Prostate gland (tissue), 2 donors: ENCODE measurements at regions not wholly inside any gene's neighbourhood (a gene's known extent, or its start where the extent isn't known, plus 50 kb on each side); places are given as distances from the start of the nearest gene placed in this dataset.

Source experiments
- DNase-seq: peaks from one replicate; pipeline ENCODE4 v3.0.0-alpha.2; 2019; ENCODE audit warnings: low spot score
- H3K27ac ChIP-seq, 2 donors: fragments of 200-600 bp; sonication (generic); 2 replicates each; pipeline ENCODE4 v1.5.1; 2017 to 2019
- H3K27me3 ChIP-seq: fragments of 200-600 bp; sonication (generic); replicated peaks from 2 replicates; pipeline ENCODE4 v1.5.1; 2019; ENCODE audit not compliant: insufficient read depth
- H3K36me3 ChIP-seq, 2 donors: fragments of 200-600 bp; sonication (generic); 1 replicate in 1 of 2; 2 replicates in 1 of 2; pipeline versions ENCODE4 v1.5.1 to v1.8.1; 2017 to 2019
- H3K4me1 ChIP-seq: fragments of 200-600 bp; sonication (generic); replicated peaks from 2 replicates; pipeline ENCODE4 v1.5.1; 2019
- H3K4me3 ChIP-seq, 2 donors: fragments of 200-600 bp; sonication (generic); 2 replicates each; pipeline ENCODE4 v1.5.1; 2017 to 2019
- H3K9me3 ChIP-seq: fragments of 200-600 bp; sonication (generic); 2 replicates; pipeline ENCODE4 v1.5.1; 2017
- CTCF ChIP-seq, 4 experiments: fragments of 200-600 bp in 2 of 4; fragments of 450-650 bp in 2 of 4; sonication (generic) in 2 of 4; IDR thresholded peaks; 1 replicate in 3 of 4; 2 replicates in 1 of 4; pipeline ENCODE4 v1.5.1; 2016 to 2019; ENCODE audit warnings: antibody characterized with exemption in 4 of 4, mild to moderate bottlenecking in 2 of 4, moderate library complexity in 2 of 4
- POLR2A ChIP-seq: fragments of 450-650 bp; IDR thresholded peaks from one replicate; pipeline ENCODE4 v1.6.1; 2016; ENCODE audit warnings: antibody characterized with exemption, mild to moderate bottlenecking
- POLR2AphosphoS5 ChIP-seq: sonication (generic); formaldehyde crosslinking; IDR thresholded peaks from one replicate; pipeline ENCODE4 v1.6.1; 2017; ENCODE audit warnings: antibody characterized with exemption
- WGBS: methylation state at CpG from one replicate; pipeline ENCODE4 v1.1.5; 2018; 5-methylcytosine and 5-hydroxymethylcytosine counted together
- intact Hi-C: fragments of 100-400 bp; cut with DNase I; formaldehyde crosslinking; loops from one replicate; pipeline ENCODE4 v1.14.2; 2022

GRCh38 chr6:113731541-113731940 is 125.6 kb upstream of the MARCKS start:
- H3K4me3 ChIP-seq: no peak overlapping the region
- no peaks in the 10 kb centered on the region for H3K36me3 ChIP-seq
- H3K27ac ChIP-seq: no peak overlapping the region
- H3K9me3 ChIP-seq: no peaks in the 10 kb centered on the region
- TF ChIP-seq POLR2A (no peak), POLR2AphosphoS5 (no peak), CTCF (IDR thresholded peaks at IDR 0.05) (no peak)
- H3K4me1 ChIP-seq: no peaks in the 10 kb centered on the region
- 94% methylated on average over 3 of the region's 3 CpGs for WGBS
- DNase-seq: no peak
- intact Hi-C loops: no loop called here
- H3K27me3 ChIP-seq: no peaks in the 10 kb centered on the region

GRCh38 chr6:113732384-113732966 is 124.7 kb upstream of the MARCKS start:
- no peak for TF ChIP-seq CTCF (IDR thresholded peaks at IDR 0.05)
- no peak for TF ChIP-seq POLR2AphosphoS5
- TF ChIP-seq POLR2A: no peak

GRCh38 chr6:113733381-113733780 is 123.8 kb upstream of the MARCKS start:
- intact Hi-C loops: no loop called here
- 69% methylated on average over 3 of the region's 3 CpGs for WGBS
- no peaks in the 10 kb centered on the region for H3K4me1 ChIP-seq
- H3K9me3 ChIP-seq: no peaks in the 10 kb centered on the region
- H3K27ac ChIP-seq: no peak overlapping the region
- no peaks in the 10 kb centered on the region for H3K27me3 ChIP-seq
- H3K4me3 ChIP-seq: no peak overlapping the region
- H3K36me3 ChIP-seq: no peaks in the 10 kb centered on the region
- no peak for TF ChIP-seq POLR2A
- DNase-seq: no peak

More at GRCh38 chr6:113732384-113732966, 124.7 kb upstream of the MARCKS start:
- no peaks in the 10 kb centered on the region for H3K36me3 ChIP-seq
- no peaks in the 10 kb centered on the region for H3K4me1 ChIP-seq
- no peak for DNase-seq
- H3K27me3 ChIP-seq: no peaks in the 10 kb centered on the region
- H3K9me3 ChIP-seq: no peaks in the 10 kb centered on the region
- intact Hi-C loops: no loop called here
- H3K27ac ChIP-seq: no peak overlapping the region
- no peak overlapping the region for H3K4me3 ChIP-seq
- WGBS: 17% methylated on average over 4 of the region's 4 CpGs

- intact Hi-C loops: no loop called here
Observed at GRCh38 chr6:113734982-113735381, 122.2 kb upstream of the MARCKS start.

GRCh38 chr6:113735491-113735890 is 121.7 kb upstream of the MARCKS start:
- H3K4me3 ChIP-seq: no peak overlapping the region
- no peak for DNase-seq
- 83% methylated on average over 3 of the region's 3 CpGs for WGBS
- no peak for TF ChIP-seq CTCF (IDR thresholded peaks at IDR 0.05)
- no peak for TF ChIP-seq POLR2A
- TF ChIP-seq POLR2AphosphoS5: no peak
- no peaks in the 10 kb centered on the region for H3K27me3 ChIP-seq
- no peaks in the 10 kb centered on the region for H3K9me3 ChIP-seq
- no peaks in the 10 kb centered on the region for H3K4me1 ChIP-seq
- intact Hi-C loops: no loop called here
- H3K36me3 ChIP-seq: no peaks in the 10 kb centered on the region
- H3K27ac ChIP-seq: no peak overlapping the region

More at GRCh38 chr6:113734982-113735381, 122.2 kb upstream of the MARCKS start:
- Histone ChIP-seq H3K9me3 (no peaks in the 10 kb centered on the region), H3K4me3 (no peak overlapping the region), H3K27me3 (no peaks in the 10 kb centered on the region), H3K4me1 (no peaks in the 10 kb centered on the region), H3K36me3 (no peaks in the 10 kb centered on the region), H3K27ac (no peak overlapping the region)
- DNase-seq: no peak
- WGBS: 64% methylated on average over 3 of the region's 3 CpGs
- no peak for TF ChIP-seq POLR2A
- TF ChIP-seq POLR2AphosphoS5: no peak
- TF ChIP-seq CTCF (IDR thresholded peaks at IDR 0.05): no peak
